EH (cell line): ENCODE measurements at regions not wholly inside any gene's neighbourhood (a gene's known extent, or its start where the extent isn't known, plus 50 kb on each side); places are given as distances from the start of the nearest gene placed in this dataset.
"Not testable (repeated sequence)": the region's sequence is repeated elsewhere in the genome, so short reads cannot be mapped to it uniquely, and the experiment has no call there.

Source experiments
- DNase-seq: peaks from one replicate; pipeline ENCODE4 v3.0.0-alpha.2; 2015; ENCODE audit warnings: low read depth

GRCh38 chr12:124652661-124653060 lies 85.2 kb upstream of the NCOR2 start:
- no peak for DNase-seq

GRCh38 chr12:124651516-124652273 lies 84.3 kb upstream of the NCOR2 start:
- DNase-seq, result peak; percentile 29

GRCh38 chr12:124650912-124651311 lies 83.5 kb upstream of the NCOR2 start:
- DNase-seq, result no peak

GRCh38 chr12:124648710-124649384 lies 81.4 kb upstream of the NCOR2 start:
- no peak for DNase-seq

GRCh38 chr12:124647316-124647715 lies 79.9 kb upstream of the NCOR2 start:
- no peak for DNase-seq

- DNase-seq, result no peak
Measured at GRCh38 chr12:124646385-124647230, 79.2 kb upstream of the NCOR2 start.

- DNase-seq, result no peak
Measured at GRCh38 chr12:124645530-124646244, 78.3 kb upstream of the NCOR2 start.

- not testable (repeated sequence) for DNase-seq
Measured at GRCh38 chr12:124643768-124644167, 76.4 kb upstream of the NCOR2 start.

- no peak for DNase-seq
Measured at GRCh38 chr12:124642105-124642504, 74.7 kb upstream of the NCOR2 start.

GRCh38 chr12:124641591-124641990 lies 74.2 kb upstream of the NCOR2 start:
- DNase-seq, result no peak

- DNase-seq, result peak; percentile 85
Measured at GRCh38 chr12:124640056-124640455, 72.6 kb upstream of the NCOR2 start.

- no peak for DNase-seq
Measured at GRCh38 chr12:124639122-124639806, 71.9 kb upstream of the NCOR2 start.

- peak; percentile 33 for DNase-seq
Measured at GRCh38 chr12:124637581-124637981, 70.2 kb upstream of the NCOR2 start.

GRCh38 chr12:124637163-124637562 lies 69.8 kb upstream of the NCOR2 start:
- no peak for DNase-seq

GRCh38 chr12:124636138-124636978 lies 68.9 kb upstream of the NCOR2 start:
- peak; percentile 86 for DNase-seq

- no peak for DNase-seq
Measured at GRCh38 chr12:124635316-124635715, 67.9 kb upstream of the NCOR2 start.

GRCh38 chr12:124633365-124634362 lies 66.3 kb upstream of the NCOR2 start:
- peak; percentile 21 for DNase-seq

- no peak for DNase-seq
Measured at GRCh38 chr12:124632519-124632984, 65.1 kb upstream of the NCOR2 start.

GRCh38 chr12:124631681-124632256 lies 64.4 kb upstream of the NCOR2 start:
- no peak for DNase-seq
